GM20000 (cell line): ENCODE measurements at regions not wholly inside any gene's neighbourhood (a gene's known extent, or its start where the extent isn't known, plus 50 kb on each side); places are given as distances from the start of the nearest gene placed in this dataset.
"Not testable (repeated sequence)": the region's sequence is repeated elsewhere in the genome, so short reads cannot be mapped to it uniquely, and the experiment has no call there.

ENCODE experiments used
- DNase-seq: peaks from one replicate; pipeline ENCODE4 v3.0.0; 2012; ENCODE audit warnings: low spot score
- TF ChIP-seq, protein P1 (sequence below): IDR thresholded peaks from 2 replicates; pipeline ENCODE4 v1.5.1; 2012; ENCODE audit warnings: mild to moderate bottlenecking, control low read depth; ENCODE audit errors: extremely low read depth, missing control alignments

DNA sequence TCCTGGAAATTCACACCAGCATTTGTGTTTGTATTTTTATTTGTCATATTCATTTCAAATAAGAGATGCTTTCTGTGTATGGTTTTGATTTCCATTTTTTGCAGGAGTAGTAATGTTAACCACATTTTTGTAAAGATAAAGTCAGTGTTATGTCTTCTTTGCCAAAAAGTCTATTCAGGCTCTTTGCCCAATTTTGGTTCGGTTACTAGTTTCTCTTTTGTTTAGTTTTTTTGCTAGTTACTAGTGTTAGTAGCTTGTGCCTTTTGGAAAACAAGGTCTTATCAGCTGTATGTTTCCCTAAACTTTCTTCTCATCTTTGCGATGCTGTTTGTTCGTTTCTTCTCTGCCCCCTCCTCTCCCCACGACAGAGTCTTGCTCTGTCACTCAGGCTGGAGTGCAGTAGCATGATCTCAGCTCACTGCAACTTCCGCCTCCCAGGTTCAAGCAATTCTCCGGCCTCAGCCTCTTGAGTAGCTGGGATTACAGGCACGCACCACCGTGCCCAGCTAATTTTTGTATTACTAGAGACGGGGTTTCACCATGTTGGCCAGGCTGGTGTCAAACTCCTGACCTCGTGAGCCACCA is 112.3 kb upstream of the GRK3 start:
- DNase-seq, result no peak
- TF ChIP-seq, protein P1, sequence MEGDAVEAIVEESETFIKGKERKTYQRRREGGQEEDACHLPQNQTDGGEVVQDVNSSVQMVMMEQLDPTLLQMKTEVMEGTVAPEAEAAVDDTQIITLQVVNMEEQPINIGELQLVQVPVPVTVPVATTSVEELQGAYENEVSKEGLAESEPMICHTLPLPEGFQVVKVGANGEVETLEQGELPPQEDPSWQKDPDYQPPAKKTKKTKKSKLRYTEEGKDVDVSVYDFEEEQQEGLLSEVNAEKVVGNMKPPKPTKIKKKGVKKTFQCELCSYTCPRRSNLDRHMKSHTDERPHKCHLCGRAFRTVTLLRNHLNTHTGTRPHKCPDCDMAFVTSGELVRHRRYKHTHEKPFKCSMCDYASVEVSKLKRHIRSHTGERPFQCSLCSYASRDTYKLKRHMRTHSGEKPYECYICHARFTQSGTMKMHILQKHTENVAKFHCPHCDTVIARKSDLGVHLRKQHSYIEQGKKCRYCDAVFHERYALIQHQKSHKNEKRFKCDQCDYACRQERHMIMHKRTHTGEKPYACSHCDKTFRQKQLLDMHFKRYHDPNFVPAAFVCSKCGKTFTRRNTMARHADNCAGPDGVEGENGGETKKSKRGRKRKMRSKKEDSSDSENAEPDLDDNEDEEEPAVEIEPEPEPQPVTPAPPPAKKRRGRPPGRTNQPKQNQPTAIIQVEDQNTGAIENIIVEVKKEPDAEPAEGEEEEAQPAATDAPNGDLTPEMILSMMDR, result no peak

DNA sequence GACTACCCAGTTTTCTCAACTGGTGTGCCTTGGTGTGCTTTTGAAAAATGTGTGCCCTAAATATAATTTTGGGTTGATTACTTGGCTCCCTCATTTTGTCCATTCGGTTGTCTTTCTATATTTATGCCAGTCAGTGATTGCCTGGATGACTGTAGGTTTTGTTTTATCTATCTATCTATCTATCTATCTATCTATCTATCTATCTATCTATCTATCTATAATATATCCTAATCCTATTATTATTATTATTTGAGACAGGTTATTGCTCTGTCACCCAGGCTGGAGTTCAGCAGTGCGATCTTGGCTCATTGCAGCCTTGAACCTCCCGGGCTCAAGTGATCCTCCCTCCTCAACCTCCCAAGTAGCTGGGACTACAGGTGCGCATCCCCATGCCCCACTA is 111.4 kb upstream of the GRK3 start:
- no peak for DNase-seq
- TF ChIP-seq, protein P1, result no peak

DNA sequence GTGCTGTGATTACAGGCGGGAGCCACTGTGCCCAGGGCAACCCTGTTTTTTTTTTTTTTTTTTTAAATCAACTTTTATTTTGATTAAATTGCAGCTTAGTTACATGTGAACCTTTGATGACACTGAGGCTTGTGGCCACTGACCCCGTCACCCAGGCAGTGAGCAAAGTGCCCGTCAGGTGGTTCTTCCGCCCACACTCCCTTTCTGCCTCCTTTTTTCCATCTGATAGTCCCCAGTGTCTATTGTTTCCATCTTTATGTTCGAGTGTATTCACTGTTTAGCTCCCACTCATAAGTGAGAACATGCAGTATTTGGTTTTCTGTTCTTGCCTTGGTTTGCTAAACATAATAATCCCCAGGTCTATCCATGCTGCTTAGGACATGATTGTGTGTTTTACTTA is 110.9 kb upstream of the GRK3 start:
- no peak for DNase-seq
- TF ChIP-seq, protein P1, result no peak

DNA sequence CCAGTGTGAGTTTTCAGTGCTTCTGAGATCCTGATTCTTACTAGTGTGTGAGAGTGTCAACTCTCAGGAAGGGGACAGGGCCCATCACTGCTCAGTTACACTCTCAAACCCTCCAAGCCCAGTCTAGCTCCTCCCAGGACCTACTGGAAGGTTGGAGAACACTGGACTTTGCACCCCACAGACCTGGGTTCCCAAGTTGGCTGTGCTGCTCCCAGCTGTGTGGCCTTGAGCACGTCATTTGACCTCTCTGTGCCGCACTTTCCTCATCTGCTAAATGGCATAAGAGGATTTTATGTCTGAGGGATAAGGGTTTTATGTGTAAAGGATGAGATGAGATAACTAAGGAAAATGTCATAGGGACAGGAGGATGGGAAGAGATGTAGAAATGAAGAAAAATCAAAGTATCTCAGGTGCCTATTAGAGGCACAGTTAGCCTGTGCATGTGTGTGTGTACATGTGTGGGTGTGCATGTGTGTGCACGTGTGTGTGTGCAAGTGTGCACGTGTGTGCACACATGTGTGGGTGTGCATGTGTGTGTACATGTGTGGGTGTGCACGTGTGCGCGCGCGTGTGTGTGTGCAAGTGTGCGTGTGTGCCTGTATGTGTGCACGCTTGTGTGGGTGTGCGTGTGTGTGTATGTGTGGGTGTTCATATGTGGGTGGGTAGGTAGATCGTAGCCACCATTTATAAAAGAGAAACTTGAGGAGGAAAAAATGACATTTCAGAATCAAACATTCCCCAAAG is 108.0 kb upstream of the GRK3 start:
- DNase-seq, result not testable (repeated sequence)

DNA sequence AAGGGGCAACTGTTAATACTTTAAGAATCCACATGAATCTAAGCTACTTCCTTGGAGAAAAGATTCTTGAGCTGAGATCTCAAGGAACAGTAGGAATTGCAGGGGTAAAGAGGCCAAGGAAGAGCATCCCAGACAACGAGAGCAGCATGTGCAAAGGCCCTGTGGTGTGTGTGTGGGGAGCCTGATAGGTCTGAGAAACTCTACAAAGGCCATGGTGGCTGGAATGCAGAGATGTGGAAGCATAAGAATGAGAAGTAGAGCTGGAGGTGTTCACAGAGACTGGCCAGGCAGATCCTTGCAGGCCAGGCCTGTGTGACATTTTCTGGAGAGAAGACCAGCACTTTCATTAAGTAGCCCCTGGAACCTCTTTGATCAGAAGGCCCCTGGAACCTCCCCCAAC is 105.8 kb upstream of the GRK3 start:
- DNase-seq, result not testable (repeated sequence)

DNA sequence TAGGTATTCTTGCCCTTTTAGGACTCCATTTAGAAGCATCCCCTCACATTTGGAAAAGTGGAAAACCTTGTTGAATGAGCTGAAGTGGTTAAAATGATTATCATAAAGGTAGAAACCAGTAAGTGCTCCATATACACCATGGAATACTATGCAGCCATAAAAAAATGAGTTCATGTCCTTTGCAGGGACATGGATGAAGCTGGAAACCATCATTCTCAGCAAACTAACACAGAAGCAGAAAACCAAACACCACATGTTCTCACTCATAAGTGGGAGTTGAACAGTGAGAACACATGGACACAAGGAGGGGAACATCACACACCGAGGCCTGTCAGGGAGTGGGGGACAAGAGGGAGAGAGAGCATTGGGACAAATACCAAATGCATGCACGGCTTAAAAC is 103.8 kb upstream of the GRK3 start:
- DNase-seq, result not testable (repeated sequence)

DNA sequence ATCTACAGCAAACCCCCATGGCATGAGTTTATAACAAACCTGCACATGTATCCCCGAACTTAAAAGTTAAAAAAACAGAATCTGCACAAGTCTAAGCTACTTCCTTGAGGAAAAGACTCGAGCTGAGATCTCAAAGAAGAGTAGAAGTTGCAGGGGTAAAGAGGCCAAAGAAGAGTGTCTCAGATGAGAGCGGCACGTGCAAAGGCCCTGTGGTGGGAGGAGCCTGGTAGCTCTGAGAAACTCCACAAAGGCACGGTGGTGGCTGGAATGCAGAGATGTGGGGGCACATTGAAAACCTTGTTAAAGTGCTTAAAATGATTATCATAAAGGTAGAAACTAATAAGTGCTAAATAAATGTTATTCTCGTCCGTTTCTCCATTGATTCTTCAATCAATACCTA is 103.2 kb upstream of the GRK3 start:
- TF ChIP-seq, protein P1, result no peak
- DNase-seq, result no peak

DNA sequence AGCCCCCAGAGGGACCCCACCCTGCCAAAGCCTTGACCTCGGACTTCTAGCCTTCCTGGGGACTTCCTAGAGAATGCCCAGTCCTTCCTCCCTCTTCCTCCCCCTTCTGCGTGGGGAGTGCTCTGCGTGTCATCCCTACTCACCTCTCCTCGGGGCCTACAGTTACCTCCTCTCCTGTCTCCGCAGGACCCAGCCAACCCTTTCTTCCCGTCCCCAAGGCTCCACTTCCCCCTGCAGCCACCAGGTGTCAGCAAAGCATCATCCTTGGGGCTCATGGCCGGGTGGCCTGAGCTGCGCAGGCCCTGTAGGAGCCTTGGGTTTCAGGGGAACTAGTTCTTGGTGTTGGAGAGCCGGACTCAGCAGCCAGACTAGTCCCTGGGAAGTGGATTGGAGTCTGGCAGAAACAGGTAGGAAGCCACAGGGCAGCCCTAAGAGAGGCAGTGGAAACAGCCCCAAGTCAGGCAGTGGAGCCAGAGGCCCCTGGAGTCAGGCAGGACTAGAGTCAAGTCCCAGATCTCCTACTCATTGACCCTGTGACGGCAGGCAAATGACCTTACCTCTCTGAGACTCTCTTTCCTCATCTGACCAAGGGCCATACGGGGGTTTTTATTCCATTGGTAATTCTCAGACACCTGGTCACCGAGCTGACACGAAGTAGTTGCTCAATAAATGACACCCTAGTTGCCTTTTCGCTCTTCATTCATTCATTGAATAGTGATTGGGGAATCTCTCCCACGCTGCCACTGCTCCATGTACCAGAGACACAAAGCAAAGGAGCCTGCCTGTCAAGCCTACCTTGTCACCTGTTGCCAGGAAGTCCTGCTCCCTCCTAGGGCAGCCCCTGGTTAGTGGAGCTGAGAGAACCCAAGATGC is 101.8 kb upstream of the GRK3 start:
- TF ChIP-seq, protein P1, result peak; percentile 97
- peak; percentile 84 for DNase-seq

DNA sequence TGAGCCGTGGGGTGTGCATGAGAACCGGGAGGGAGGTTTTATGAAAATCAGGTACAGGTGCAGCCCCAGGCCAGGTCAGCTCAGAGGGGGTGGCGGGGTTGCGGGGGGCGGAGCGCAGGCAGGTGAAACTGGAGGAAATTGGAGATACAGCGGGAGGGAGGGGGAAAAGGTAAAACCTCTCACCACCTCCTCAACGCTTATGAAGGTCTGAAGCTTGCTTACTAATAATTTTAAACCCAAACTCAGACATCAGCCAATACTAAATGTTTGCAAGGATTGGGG is 101.2 kb upstream of the GRK3 start:
- DNase-seq, result not testable (repeated sequence)

DNA sequence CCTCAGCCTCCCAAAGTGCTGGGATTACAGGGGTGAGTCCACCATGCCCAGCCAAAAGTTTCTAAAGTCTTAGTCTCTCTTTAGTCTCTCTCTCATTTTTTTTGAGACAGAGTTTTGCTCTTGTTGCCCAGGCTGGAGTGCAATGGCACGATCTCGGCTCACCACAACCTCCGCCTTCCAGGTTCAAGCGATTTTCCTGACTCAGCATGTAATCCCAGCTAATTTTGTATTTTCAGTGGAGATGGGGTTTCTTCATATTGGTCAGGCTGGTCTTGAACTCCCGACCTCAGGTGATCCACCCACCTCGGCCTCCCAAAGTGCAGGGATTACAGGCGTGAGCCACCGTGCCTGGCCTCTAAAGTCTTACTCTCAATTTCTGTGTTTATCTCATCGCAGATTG is 100.1 kb upstream of the GRK3 start:
- not testable (repeated sequence) for DNase-seq
